ENCODE measurements at regions not wholly inside any gene's neighbourhood (a gene's known extent, or its start where the extent isn't known, plus 50 kb on each side); places are given as distances from the start of the nearest gene placed in this dataset.
A peak's percentile ranks its signal among the peaks of the same experiment; 100 is the strongest.

- intact Hi-C loops (cut with DNase I): no loop called here
- no peak for ATAC-seq (ENCODE audit: poor library complexity)
- no peak for DNase-seq
Measured at GRCh38 chr7:46459942-46460341, 538.9 kb upstream of the IGFBP3 start.

GRCh38 chr7:46454816-46455215 lies 533.7 kb upstream of the IGFBP3 start:
- intact Hi-C loops (cut with DNase I): no loop called here
- no peak for DNase-seq
- ATAC-seq (ENCODE audit: poor library complexity): peak; percentile 49

- intact Hi-C loops (cut with DNase I): no loop called here
Measured at GRCh38 chr7:46452561-46453135, 531.6 kb upstream of the IGFBP3 start.

GRCh38 chr7:46451846-46452245 lies 530.8 kb upstream of the IGFBP3 start:
- intact Hi-C loops (cut with DNase I): no loop called here
- no peak for ATAC-seq (ENCODE audit: poor library complexity)
- DNase-seq: no peak

More at GRCh38 chr7:46452561-46453135, 531.6 kb upstream of the IGFBP3 start:
- DNase-seq (no peak), ATAC-seq (ENCODE audit: poor library complexity) (no peak)

DNA sequence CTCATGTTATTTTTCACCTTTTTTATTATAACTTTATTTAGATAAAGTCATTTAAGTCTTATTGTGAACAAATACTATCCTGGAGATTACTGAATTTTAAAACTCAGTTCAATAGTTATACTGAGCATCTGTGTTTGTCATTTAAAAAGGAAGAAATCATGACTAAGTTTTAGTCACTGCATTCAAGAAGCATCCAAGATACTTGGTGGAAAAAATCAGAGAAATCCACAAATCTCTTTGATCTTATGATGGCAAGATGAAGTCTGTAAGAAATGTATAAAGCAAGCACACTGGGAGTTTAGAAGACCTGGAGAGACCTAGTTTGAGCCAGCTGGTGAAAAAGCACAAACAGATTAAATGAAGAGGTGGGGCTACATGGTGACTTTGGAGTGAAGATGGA lies 529.8 kb upstream of the IGFBP3 start:
- intact Hi-C loops (cut with DNase I): no loop called here
- no peak for ATAC-seq (ENCODE audit: poor library complexity)
- DNase-seq: no peak

GRCh38 chr7:46450425-46450824 lies 529.4 kb upstream of the IGFBP3 start:
- ATAC-seq (ENCODE audit: poor library complexity) (no peak), DNase-seq (no peak)
- intact Hi-C loops (cut with DNase I): no loop called here

DNA sequence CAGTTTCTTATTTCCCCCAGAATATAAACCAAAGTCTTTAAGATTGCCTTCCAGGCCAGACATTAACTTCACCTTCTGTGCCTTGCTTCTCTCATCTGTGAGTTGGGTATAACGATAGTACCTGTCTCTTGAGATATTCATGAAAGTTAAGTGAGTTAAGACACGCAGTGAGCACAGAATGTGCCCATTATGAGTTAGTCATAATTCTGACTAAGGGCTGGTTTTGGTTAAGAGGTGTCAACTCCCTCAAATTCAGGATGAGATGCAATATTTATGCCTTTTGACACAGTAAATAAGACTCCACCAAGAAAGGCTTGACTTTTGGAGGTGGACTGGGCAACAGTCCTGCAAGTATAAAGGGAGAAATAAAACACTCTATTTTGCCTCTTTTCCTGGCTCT lies 528.7 kb upstream of the IGFBP3 start:
- intact Hi-C loops (cut with DNase I): no loop called here
- DNase-seq: no peak
- no peak for ATAC-seq (ENCODE audit: poor library complexity)

GRCh38 chr7:46448478-46448877 lies 527.4 kb upstream of the IGFBP3 start:
- ATAC-seq (ENCODE audit: poor library complexity) (no peak), DNase-seq (no peak)
- intact Hi-C loops (cut with DNase I): no loop called here

GRCh38 chr7:46446151-46446550 lies 525.1 kb upstream of the IGFBP3 start:
- intact Hi-C loops (cut with DNase I): no loop called here
- DNase-seq: no peak
- ATAC-seq (ENCODE audit: poor library complexity): no peak

GRCh38 chr7:46444256-46444655 lies 523.2 kb upstream of the IGFBP3 start:
- no peak for DNase-seq
- no peak for ATAC-seq (ENCODE audit: poor library complexity)
- intact Hi-C loops (cut with DNase I): no loop called here

DNA sequence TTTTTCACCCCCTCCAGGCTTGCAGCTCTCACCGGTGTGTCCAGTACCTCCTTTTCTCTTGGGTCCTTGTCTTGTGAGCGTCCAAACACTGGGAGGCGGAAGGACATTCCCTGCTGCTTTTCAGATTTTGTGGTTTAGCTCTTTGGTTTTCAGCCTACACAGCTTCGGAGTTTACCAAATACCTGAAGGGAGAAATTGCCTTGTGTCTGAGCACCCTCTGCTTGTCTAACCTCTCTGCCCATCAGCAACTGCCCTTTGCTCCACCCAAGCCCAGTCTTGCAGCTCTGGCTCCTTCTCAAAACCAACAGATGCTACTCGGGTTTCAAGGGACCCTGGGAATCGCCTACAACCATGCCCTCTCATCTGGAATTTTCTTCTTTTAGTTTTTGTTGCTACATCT lies 519.1 kb upstream of the IGFBP3 start:
- DNase-seq (no peak), ATAC-seq (ENCODE audit: poor library complexity) (no peak)
- intact Hi-C loops (cut with DNase I): no loop called here

DNA sequence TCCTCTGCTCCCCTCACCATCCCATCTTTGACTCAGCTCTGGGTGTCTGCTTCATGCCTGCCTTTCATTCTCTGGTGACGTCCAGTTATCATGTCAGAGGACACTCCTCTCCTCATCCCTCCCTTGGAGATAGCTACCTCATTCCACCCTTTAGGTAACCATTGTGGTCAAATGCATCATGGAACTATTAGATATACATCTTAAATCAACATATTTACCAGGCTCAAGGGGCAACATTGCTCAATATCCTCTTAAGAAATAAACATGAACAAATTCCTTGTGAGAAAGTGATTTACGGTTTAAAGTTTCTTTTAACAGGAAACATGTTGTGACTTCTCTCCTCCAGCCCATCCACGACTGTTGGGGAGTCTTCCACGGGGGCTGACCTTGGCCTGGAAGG lies 511.6 kb upstream of the IGFBP3 start:
- intact Hi-C loops (cut with DNase I): no loop called here
- ATAC-seq (ENCODE audit: poor library complexity): no peak
- DNase-seq: no peak

GRCh38 chr7:46428295-46428694 lies 507.2 kb upstream of the IGFBP3 start:
- DNase-seq (no peak), ATAC-seq (ENCODE audit: poor library complexity) (no peak)
- intact Hi-C loops (cut with DNase I): no loop called here

DNA sequence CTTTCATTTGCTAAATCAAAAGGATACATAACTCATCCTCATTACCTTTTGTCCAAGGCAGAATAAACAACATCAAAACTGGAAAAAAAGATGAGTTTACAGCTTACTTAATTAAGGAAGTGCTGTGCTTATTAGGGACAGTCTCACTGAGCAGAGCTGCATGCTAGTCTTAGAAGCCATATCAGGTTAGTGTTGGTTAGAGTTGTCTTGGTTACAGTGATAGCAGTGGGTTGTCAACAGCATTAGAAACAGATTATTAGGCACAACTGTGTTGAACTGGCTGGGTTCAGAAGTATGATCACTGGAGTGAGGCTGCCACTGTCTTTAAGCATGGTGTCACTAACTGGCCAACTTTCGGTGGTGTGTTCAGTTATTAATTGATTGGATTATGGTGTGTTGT lies 503.9 kb upstream of the IGFBP3 start:
- DNase-seq (no peak), ATAC-seq (ENCODE audit: poor library complexity) (no peak)
- intact Hi-C loops (cut with DNase I): no loop called here

DNA sequence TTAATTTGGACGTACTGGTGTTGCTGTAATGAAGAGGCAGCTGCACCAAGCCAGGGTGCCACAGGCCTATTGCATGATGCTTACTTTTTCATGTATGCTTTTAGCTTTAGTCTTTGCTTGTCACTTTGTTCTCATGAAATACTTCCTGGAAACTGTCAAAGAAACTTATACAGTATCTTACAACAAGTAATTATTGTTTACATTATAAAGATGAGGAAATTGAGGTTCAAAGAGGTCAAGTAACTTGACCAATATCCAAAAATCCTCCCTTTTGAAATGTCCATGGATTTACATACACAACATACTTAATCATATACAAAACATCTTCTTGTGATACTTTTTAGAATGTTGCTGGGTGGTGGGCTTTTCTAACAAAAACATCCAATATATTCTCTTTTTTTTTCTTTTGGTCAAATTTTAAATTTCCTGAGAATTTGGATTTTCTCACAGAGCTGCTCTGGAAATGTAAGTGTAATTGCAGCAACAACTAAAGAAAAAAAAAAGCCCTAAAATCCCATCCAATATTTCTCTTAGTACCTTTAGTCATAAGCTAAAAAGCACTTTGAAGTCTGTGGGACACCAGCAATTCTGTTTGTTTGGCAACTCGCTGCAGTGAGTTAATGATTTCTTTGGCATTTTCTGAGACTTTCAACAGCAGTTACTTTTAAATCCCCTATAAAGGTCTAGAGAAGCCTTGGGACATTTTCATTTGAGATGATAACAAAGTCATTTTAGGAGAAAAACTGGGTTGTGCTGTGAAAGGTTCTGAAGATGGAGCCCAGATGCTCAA lies 500.6 kb upstream of the IGFBP3 start:
- DNase-seq (no peak), ATAC-seq (ENCODE audit: poor library complexity) (no peak)
- intact Hi-C loops (cut with DNase I): no loop called here

GRCh38 chr7:46414946-46415345 lies 493.9 kb upstream of the IGFBP3 start:
- ATAC-seq (ENCODE audit: poor library complexity): no peak
- intact Hi-C loops (cut with DNase I): no loop called here

GRCh38 chr7:46411236-46411635 lies 490.2 kb upstream of the IGFBP3 start:
- intact Hi-C loops (cut with DNase I): no loop called here
- ATAC-seq (ENCODE audit: poor library complexity): no peak
- no peak for DNase-seq

More at GRCh38 chr7:46414946-46415345, 493.9 kb upstream of the IGFBP3 start:
- no peak for DNase-seq

DNA sequence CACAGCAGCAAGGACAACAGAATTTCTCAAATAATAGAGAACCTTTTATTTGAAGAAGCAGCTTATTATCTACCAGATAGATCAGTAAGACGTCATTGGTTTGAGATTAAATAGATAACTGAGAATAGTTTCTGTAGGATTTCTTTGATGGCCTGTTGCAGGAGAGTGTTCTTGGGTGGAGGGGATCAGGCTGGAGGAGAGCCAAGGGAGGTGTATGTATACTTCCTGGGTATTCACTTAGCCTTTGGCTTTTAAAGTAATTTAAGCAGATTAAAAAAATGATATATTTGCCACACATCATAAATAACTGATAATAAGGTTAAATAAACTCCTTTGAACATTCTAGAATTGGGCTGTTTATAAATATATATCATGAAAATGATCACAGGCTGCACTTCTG lies 486.1 kb upstream of the IGFBP3 start:
- DNase-seq (no peak), ATAC-seq (ENCODE audit: poor library complexity) (no peak)
- intact Hi-C loops (cut with DNase I): no loop called here

- DNase-seq (no peak), ATAC-seq (ENCODE audit: poor library complexity) (no peak)
- intact Hi-C loops (cut with DNase I): no loop called here
Measured at GRCh38 chr7:46397591-46397990, 476.5 kb upstream of the IGFBP3 start.

DNA sequence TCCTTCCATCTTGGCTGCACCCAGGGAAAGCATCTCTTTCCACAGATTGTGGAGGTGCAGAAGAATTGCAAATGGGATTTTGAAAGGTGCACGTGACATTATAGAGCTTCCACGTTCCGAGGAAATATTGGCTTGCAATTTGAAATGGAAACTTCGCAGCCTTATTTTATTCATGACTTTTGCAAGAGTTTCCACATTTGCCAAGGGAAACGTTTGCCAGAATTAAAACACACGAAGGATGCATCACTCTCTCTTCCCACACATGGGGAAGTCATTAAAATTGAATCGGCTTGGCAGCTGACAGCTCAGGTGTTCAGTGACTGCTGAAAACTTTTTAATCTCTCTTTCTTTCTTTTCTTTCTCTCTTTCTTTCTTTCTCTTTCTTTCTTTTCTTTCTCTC lies 475.4 kb upstream of the IGFBP3 start:
- intact Hi-C loops (cut with DNase I): no loop called here
- DNase-seq: no peak
- no peak for ATAC-seq (ENCODE audit: poor library complexity)

- intact Hi-C loops (cut with DNase I): no loop called here
- no peak for DNase-seq
- ATAC-seq (ENCODE audit: poor library complexity): peak; percentile 82
Measured at GRCh38 chr7:46393142-46393541, 472.1 kb upstream of the IGFBP3 start.
